ENCODE measurements at regions not wholly inside any gene's neighbourhood (a gene's known extent, or its start where the extent isn't known, plus 50 kb on each side); places are given as distances from the start of the nearest gene placed in this dataset.

DNA sequence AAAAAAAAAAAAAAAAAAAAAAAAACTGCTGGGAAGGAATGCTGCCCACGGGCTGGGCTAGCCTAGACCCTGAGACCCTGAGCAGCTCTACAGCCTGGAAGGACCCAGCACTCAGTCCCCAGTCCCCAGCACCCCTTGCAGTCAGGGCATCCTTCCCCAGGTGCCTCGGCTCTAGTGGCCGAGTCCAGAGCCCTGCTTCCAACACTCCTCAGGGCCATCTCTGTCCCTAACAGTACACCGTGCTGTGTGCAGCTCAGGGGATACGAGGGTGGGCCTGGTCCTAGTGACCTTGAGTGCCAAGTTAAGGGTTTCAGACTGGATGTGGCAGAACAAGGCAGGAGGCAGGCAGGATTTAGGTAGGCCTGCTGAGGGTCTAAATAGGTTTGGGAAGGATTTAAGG lies 50.2 kb upstream of the LRP8 start:
- intact Hi-C loops (cut with DNase I, micrococcal nuclease) = no loop called here
- ATAC-seq (no peak), DNase-seq (no peak)

DNA sequence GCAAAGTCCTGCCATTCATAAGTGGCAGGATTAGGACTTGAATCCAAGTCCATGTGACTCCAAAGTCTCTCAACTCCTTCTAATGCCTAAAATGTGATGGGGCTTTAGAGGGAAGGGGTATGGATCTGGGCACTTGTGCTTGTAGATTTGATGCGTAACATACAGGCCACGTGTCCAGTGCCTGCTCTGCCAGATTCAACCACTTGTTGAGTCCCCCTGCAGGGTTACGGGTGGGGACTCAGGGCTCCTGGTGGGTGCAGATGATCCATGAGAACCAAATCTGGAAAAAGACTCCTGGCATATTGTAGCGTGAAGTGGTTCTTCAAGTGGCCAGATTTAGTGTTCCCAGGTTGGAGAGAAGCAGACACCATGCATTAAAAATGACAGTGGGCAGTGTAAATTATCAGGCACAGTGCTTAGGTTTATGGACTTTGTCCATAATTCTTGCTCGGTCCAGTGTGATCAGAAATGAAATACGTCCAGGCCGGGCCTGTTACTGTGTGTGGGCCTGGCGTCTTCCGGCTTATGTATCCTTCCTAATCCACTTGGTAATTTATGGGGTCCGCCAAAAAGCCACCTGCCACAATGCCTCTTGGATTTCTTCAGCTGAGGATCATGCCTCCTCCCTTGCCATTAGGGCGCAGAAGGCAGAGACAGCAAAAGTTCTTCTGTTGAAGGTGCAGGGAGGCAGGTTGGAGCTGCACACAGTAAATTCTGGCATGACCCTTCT lies 51.2 kb upstream of the LRP8 start:
- DNase-seq (no peak), ATAC-seq (no peak)
- intact Hi-C loops (cut with DNase I, micrococcal nuclease) = no loop called here

DNA sequence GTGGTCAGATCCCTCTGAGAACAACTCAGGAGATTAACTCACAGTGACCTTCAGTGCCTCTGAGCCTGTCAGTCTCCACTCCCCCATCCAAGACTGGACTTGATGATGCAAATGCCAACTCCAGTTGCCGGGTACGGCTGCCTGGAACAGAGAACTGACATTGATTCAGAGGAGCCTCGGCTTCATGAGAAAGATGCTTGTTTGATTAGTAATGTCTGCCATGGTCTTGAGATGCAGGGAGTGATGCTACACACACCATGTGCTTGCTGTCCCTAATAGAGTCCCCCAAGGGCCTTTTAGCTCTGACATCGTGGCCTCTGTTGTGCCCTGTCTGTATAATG lies 51.8 kb upstream of the LRP8 start:
- ATAC-seq = no peak
- DNase-seq = no peak
- intact Hi-C loops (cut with DNase I, micrococcal nuclease) = loop anchor here in 1 of 2 donors (5.0 kb wide), 1 partner anchor 198 kb away; no protein-coding TSS in a partner anchor

DNA sequence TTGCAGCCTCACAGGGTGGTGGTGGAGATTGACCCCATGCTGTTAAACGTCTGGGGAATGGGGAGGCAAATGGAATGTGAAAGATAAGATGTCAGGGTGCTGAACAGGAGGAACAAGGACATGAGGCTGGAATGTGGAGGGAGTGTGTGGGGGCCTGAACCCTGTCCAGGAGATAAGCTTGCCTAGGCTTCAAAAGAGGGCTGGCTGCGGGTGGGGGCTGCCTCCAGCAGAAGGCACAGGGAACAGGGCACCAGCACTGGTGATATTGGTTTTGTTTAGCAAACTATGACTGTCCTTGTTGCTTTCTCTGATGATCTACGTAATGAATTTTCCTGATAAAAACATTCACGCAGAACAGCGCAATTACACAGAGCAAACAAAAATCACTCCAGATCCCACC lies 52.4 kb upstream of the LRP8 start:
- no peak for ATAC-seq
- no peak for DNase-seq
- intact Hi-C loops (cut with DNase I, micrococcal nuclease) = loop anchor here in 1 of 2 donors (5.0 kb wide), 1 partner anchor 197 kb away; no protein-coding TSS in a partner anchor

DNA sequence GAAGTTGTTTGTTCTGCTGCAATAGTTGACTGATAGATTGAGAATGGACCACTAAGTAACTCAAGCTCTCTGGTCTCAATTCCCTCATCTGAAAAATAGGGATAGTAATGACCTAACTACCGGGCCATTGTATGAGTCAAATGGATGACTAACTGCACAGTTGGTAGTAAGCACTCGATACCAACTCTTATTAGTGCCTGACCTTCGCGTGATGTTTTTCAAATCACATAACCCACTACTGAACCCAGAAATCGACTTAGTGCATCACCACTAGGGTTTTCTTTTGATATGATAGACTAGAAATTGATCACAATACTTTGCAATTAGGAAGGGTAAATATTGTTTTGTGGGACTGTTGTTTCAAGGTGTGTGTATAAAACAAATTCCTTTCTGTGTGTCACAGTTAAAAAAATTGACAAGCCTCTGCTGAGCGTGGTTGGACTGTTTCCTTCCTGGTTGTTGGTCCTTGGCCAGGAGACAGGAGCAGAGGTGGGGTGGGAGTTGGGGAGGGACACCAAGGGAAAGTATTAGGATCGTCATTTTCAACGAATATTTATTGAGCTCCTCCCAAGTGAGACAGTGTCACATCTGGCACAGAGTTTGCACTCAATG lies 54.0 kb upstream of the LRP8 start:
- no peak for ATAC-seq
- intact Hi-C loops (cut with DNase I, micrococcal nuclease) = loop anchor here in 1 of 2 donors (5.0 kb wide), 1 partner anchor 195 kb away; no protein-coding TSS in a partner anchor
- DNase-seq = no peak

DNA sequence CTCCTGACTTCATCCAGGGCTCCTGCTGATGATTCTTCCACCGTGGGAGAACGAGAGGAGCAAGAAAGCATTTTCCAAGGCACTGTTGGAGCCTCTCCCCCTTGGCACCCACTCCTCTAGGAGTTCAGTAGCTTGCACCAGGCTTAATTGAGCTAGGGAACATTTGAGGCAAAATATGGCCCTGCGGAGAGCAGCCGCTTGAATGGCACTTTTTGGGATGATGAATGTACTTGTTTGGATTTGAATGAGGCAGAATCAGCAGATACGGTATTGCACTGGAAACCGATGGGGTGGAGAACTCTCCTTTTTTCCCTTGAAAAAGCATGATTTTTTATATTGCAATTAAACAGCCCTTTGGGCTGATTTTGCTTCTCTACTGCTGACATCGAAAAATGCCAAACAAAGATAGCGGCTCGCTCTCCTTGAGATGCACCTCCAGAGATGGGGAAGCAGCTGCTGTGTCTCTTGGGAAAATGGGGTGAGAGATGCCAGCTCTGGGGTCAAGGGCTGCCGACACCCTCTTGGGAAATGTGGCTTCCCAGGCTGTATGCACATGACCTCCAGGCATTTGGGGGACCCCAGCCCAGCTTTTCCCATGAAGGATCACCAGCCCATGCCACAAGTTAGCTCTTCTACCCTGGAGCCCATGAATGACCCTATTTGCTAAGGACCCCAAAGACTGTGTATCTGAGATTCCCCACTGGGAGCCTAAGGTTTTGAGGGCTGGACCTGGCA lies 55.4 kb upstream of the LRP8 start:
- ATAC-seq (no peak), DNase-seq (no peak)
- intact Hi-C loops (cut with DNase I, micrococcal nuclease) = loop anchor here in 1 of 2 donors (5.0 kb wide), 1 partner anchor 194 kb away; no protein-coding TSS in a partner anchor

DNA sequence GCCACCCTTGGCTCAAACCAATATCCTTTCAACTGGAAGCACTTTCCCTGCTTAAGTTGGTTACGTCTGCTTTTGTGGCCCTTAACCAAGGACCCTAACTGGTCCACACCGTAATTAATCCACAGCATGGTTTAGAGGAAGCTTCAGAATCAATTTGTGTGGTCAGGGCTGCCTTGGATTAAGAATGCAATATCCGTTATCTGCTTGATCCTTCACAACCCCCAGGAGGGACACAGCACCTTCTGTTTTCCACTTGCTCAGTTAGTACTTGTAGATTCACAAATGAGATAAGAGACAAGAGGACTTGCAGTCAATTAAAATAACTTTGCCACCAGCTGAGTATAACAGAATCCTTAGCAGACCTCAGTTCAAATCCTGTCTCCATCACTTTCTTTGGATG lies 56.9 kb upstream of the LRP8 start:
- DNase-seq (no peak), ATAC-seq (no peak)
- intact Hi-C loops (cut with DNase I, micrococcal nuclease) = loop anchor here in 1 of 2 donors (5.0 kb wide), 1 partner anchor 193 kb away; no protein-coding TSS in a partner anchor

DNA sequence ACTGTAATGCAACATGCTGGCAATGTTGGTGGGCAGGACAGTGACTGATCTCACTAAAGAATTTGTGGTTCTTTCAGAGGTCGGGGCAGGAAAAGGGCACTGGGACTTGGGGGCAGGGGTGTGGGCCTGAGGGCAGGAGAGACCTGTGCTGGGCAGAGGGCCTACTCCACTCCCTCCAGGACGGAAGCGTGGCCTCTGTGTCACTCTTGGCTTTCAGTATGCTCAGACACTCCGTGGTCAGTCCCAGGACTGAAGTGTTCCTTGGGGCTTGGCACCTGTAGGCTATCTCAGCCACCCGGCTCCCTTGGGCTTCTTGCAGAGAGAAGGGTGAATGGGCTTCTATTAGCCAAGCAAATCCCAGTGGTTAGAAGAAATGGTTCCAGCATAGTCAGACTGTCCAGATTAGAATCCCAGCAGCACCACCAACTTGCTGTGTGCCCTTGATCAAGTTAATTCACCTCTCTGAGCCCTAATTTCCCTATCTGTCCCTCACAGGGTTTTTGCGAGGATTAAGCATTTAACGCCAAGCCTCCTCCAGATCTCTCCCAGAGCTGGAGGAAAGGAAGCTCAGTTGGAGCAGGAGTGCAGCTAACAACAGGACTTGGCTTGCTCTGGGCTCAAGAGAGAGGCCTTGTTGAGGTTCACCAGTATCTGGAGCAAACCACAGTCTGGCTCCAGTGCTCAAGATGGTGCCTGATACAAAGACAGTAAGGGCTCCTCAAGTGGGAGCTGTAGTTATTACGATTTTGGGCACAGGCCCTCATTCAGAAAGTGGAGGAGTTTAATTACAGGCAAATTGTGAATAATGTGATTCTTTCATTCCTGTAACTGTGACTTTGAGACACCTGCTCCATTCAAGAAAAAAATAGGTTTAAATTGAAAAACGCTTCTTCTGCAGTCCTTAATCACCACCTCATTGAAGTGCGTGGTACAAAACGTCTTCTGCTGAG lies 57.7 kb upstream of the LRP8 start:
- DNase-seq (no peak), ATAC-seq (no peak)
- intact Hi-C loops (cut with DNase I, micrococcal nuclease) = no loop called here

DNA sequence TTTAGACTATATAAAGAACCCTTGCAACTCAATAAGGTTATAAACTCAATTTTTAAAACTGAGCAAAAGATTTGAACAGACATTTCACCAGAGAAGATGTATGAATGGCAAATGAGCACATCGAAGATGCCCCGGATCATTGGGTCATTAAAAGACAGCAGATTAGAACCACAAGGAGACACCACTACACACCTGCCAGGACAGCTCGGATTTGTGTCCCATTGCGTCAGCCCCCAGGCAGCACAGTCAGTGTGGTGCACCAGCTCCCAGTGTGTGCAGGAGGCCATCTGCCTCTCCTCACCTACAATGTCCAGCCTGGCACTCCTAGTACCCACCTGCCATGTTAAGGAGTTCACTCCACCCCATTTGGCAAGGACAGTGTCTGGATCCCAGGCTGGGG lies 61.1 kb upstream of the LRP8 start:
- ATAC-seq (no peak), DNase-seq (no peak)
- intact Hi-C loops (cut with DNase I, micrococcal nuclease) = no loop called here

DNA sequence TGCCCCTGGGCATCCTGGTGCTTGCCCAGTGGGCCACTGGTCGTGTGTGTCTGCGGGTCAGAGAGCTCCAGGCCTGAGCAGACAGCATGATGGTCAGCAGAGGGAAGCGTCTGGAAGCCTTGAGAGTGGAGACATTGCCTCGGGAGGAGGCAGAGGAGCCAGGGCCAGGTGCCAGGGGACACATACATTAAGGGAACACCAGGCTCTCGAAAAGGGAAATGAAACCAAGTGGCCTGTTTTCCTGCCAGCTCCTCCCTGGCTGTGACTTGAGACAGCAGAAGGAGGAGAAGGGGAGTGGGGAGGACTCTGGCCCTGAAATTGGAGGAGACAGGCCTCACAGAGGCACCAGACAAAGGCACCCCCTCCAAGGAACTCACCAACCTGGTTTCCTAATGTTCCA lies 62.4 kb upstream of the LRP8 start:
- peak; percentile 21 for ATAC-seq
- peak; percentile 33 for DNase-seq
- intact Hi-C loops (cut with DNase I, micrococcal nuclease) = loop anchor here in 1 of 2 donors (5.0 kb wide), 1 partner anchor 113 kb away; no protein-coding TSS in a partner anchor

DNA sequence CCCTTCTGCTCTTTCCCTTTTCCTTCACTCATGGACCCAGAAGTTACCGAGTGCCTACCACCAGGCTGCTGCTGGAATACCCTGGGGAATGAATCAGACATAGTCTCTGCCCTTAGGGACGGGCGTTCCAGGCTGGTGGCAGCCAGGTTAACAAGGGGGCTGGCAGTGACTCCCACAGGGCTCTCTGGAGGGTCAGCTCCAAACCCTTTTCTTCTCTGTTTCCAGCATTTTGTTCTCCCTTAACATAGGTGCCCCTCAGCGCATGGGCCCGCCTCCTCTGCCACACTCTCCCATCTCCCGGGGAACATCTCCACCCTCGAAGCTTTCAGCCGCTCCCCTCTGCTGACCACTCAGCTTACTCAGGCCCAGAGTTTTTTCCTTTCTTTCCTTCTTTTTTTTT lies 62.9 kb upstream of the LRP8 start:
- ATAC-seq = no peak
- DNase-seq = no peak
- intact Hi-C loops (cut with DNase I, micrococcal nuclease) = loop anchor here in 1 of 2 donors (5.0 kb wide), 1 partner anchor 113 kb away; no protein-coding TSS in a partner anchor

DNA sequence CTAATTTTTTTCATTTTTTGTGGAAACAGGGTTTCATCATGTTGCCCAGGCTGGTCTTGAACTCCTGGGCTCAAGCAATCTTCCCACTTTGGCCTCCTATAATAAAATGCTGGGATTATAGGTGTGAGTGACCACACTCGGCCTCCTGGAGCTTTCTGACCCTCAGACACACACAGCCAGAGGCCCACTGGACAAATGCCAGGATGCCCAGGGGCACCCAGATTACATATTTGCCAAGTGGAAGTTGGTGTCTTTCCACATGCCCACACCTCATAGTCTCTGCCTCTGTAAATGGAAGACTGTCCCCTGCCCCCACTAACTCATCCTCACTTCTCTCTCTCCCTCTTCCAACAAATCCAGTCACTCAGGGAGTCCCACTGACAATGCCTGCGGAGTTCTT lies 63.4 kb upstream of the LRP8 start:
- ATAC-seq = no peak
- DNase-seq = no peak
- intact Hi-C loops (cut with DNase I, micrococcal nuclease) = loop anchor here in 1 of 2 donors (5.0 kb wide), 1 partner anchor 114 kb away; no protein-coding TSS in a partner anchor

DNA sequence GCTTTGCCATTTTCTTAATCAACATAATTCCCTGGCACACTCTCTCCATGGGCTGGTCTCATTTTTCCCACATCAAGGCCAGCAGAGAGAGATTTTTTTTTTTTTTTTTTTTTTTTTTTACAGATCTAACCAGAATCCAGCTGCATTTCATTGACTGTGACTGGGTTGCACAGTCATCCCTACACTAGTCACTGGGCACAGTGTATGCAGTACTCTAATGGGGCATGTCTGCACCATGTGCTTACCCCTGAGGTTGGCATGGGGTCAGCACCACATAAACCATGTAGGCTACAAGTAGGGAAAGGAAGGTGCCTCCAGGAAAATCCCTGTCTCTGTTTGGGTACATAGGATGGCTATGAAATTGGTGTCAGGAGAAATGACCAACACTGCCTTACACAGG lies 64.1 kb upstream of the LRP8 start:
- DNase-seq = no peak
- no peak for ATAC-seq
- intact Hi-C loops (cut with DNase I, micrococcal nuclease) = loop anchor here (2.0 to 5.0 kb wide), 2 partner anchors 113 to 115 kb away; no protein-coding TSS in a partner anchor

DNA sequence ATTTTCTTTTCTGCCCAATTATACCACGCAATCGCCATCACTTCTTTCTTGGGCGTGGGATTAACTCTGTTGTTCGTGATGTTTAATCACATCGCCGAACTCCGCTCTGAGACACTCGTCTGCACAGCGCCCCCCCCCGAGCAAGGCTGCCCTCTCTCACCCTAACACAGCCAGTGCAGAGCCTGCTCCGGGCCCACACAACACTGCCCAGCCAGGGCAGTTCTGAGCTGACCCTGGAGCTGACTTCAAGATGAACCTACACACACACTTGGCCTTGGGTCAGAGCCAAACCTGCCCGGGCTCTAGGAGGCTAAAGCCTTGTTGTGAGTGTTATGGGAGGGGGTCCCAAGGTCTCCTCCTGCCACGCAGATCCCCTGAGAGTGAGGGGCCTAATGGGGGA lies 64.6 kb upstream of the LRP8 start:
- DNase-seq (no peak), ATAC-seq (no peak)
- intact Hi-C loops (cut with DNase I, micrococcal nuclease) = loop anchor here (2.0 to 5.0 kb wide), 2 partner anchors 114 to 115 kb away; no protein-coding TSS in a partner anchor

DNA sequence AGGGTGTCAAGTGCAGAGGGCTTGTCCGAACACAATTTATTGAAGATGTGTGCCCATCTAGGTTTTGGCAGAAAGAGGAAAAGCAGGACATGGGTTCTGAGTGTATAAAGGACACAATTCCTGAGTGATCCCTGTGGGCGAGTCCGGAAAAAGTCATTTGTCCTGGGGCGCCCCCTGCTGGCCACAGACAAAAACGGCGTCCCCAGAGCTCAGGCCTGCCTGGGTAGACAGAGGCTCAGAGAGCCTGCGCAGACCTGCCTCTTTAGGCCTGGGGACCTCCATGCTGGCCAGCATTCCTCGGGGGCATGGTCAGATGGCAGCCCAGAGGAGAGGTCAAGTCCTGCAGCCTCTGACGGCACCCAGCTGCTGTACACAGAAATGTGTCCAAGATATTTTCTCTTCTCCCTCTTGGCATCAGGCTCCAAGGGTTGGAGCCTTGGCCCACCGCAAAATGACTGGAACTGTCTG lies 65.5 kb upstream of the LRP8 start:
- intact Hi-C loops (cut with DNase I, micrococcal nuclease) = loop anchor here (2.0 to 5.0 kb wide), 2 partner anchors 115 to 116 kb away; no protein-coding TSS in a partner anchor
- peak; percentile 88 for ATAC-seq

DNA sequence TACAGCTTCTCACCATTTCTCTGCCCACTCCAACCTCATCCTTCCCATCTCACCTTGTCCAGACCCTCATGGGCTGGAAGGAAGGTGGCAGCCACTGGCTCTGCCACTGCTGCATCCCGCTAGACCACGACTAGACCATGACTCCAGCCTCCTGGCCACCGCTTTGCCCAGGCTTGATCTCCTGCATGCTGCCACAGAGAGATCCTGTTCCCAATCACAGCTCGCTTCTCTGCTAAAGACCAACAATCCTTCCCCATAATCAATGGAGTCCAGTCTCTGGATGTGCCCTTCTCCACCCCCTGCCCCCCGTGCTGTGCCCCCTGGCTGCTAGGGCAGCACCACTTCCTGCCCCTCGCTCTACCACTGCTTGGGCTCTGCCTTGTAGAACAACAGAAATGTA lies 64.9 kb upstream of the DMRTB1 start:
- no peak for ATAC-seq
- intact Hi-C loops (cut with DNase I, micrococcal nuclease) = loop anchor here in 1 of 2 donors (5.0 kb wide), 1 partner anchor 117 kb away; no protein-coding TSS in a partner anchor
- DNase-seq = no peak

More for the DNA sequence above, 65.5 kb upstream of the LRP8 start:
- peak in 1 of 2 donors; percentile 72 for DNase-seq

DNA sequence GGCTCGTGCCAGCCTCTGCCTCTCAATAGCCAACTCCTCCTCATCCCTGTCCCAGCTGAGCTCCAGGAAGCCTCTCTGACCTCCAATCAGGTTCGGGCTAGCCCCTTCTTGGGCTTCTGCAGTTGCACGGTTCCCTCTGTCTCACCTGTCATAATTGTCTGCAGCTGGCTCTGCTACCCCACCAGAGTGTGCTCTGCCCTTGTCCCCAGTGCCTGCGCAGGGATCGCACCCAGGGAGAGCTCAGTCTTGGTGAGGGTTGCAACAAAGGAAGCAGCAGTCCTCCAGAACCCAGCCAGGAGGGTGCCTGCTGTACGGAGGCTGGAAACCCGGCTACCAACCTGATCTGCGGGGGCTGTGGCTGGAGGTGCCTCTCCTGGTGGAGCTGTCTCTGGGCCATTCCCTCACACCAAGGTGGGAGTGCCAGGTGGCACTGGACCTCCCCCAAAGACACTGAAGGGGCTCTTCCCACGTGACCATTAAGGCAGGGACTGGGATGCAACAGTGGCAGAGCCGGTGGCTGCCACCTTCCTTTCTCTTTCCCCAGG lies 63.5 kb upstream of the DMRTB1 start:
- ATAC-seq (no peak), DNase-seq (no peak)
- intact Hi-C loops (cut with DNase I, micrococcal nuclease) = no loop called here
